ENCODE measurements at regions not wholly inside any gene's neighbourhood (a gene's known extent, or its start where the extent isn't known, plus 50 kb on each side); places are given as distances from the start of the nearest gene placed in this dataset.
"Not testable (repeated sequence)": the region's sequence is repeated elsewhere in the genome, so short reads cannot be mapped to it uniquely, and the experiment has no call there.

DNA sequence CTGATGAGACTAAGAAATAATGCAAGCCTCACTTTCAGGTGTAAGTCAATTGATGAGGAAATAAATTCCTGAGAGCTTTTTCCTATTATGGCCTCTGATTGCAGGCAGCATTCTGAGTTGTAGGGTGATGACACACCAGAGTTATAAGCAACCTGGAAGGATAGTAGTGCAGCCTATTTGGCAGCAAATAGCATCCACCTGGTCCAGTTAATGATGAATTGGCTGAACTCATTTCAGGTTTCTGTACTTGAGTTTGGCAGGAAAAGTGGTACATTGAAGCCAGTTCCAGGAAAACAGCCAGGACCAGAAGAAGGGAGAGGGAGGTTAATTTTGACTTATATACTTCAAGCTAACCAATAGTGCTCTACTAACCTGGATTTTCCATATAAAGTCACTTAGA, 316.8 kb downstream of the NAF1 start:
- Histone ChIP-seq H3K9ac (ENCODE audit: insufficient read length) (no peak overlapping the region), H3K27ac (no peak overlapping the region), H3K36me3 (ENCODE audit: insufficient read depth, low read length) (no peaks in the 10 kb centered on the region), H3K4me3 (no peak overlapping the region), H3K9me3 (ENCODE audit: low read depth, low read length) (no peaks in the 10 kb centered on the region)
- DNase-seq (ENCODE audit: low read depth, low spot score): no peak
- TF ChIP-seq EZH2 (IDR thresholded peaks at IDR 0.05) (no peak), POLR2AphosphoS5 (IDR thresholded peaks at IDR 0.05; ENCODE audit: borderline replicate concordance, low read depth, low read length) (no peak), FOXP2 (optimal IDR thresholded peaks at IDR 0.05; ENCODE audit: control extremely low read depth, extremely low read length, insufficient read depth) (no peak)

DNA sequence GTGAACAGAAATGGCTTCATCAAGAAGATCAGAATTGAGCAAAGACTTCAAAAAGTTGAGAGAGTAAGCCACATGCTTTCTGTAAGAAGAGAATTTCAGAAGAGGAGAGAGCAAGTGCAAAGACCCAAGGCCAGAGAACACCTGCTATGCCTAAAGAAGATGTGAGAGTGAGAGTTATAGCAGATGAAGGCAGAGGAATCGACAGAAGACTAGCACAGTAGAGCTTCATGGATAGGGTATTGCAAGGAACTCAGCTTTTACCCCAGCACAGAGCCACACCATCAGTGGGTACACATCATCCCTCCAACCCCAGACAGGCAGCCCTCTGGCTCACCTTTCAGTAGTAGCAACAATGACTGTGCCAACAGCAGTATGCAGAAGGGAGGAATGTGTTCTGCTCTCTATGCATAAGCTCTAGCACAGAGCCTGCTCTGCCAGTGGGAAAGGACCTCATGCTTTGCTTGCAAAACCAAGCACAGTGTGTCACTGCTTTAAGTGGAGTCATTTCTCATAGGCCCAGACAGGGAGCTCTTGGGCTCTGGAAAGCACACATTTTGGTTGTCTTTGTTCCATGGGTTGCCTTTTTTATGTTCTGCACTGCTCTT, 318.6 kb downstream of the NAF1 start:
- Histone ChIP-seq H3K9ac (ENCODE audit: insufficient read length) (no peak overlapping the region), H3K4me3 (no peak overlapping the region)
- TF ChIP-seq POLR2AphosphoS5 (IDR thresholded peaks at IDR 0.05; ENCODE audit: borderline replicate concordance, low read depth, low read length): no peak
- TF ChIP-seq EZH2 (IDR thresholded peaks at IDR 0.05): no peak
- TF ChIP-seq FOXP2 (optimal IDR thresholded peaks at IDR 0.05; ENCODE audit: control extremely low read depth, extremely low read length, insufficient read depth): no peak

DNA sequence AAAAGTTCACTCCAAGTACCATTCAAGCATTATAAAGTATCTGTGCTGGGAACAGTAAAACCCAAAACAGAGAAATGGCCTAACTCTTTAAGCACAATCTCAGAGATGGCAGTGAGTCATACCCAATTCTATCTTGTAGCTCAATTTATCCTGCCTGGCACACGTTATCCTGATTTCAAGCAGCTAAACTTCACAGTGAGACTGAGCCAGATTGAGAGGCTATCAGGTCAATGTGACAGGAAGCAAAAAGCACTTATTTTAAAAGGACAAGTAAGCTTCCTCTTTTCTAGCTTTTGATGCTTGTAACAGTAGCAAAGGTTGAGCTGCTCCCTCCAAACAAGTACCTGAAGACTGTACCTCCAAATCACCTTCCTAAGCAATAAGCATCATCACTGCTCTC, 324.9 kb downstream of the NAF1 start:
- H3K4me3 ChIP-seq: no peak overlapping the region
- no peak overlapping the region for H3K27ac ChIP-seq
- no peak for DNase-seq (ENCODE audit: low read depth, low spot score)
- TF ChIP-seq POLR2AphosphoS5 (IDR thresholded peaks at IDR 0.05; ENCODE audit: borderline replicate concordance, low read depth, low read length) (no peak), FOXP2 (optimal IDR thresholded peaks at IDR 0.05; ENCODE audit: control extremely low read depth, extremely low read length, insufficient read depth) (no peak), EZH2 (IDR thresholded peaks at IDR 0.05) (no peak)
- H3K9me3 ChIP-seq (ENCODE audit: low read depth, low read length): no peaks in the 10 kb centered on the region
- H3K9ac ChIP-seq (ENCODE audit: insufficient read length): no peak overlapping the region
- no peaks in the 10 kb centered on the region for H3K36me3 ChIP-seq (ENCODE audit: insufficient read depth, low read length)

More for the DNA sequence above, 318.6 kb downstream of the NAF1 start:
- Histone ChIP-seq H3K36me3 (ENCODE audit: insufficient read depth, low read length) (no peaks in the 10 kb centered on the region), H3K9me3 (ENCODE audit: low read depth, low read length) (no peaks in the 10 kb centered on the region), H3K27ac (no peak overlapping the region)
- DNase-seq (ENCODE audit: low read depth, low spot score): no peak

DNA sequence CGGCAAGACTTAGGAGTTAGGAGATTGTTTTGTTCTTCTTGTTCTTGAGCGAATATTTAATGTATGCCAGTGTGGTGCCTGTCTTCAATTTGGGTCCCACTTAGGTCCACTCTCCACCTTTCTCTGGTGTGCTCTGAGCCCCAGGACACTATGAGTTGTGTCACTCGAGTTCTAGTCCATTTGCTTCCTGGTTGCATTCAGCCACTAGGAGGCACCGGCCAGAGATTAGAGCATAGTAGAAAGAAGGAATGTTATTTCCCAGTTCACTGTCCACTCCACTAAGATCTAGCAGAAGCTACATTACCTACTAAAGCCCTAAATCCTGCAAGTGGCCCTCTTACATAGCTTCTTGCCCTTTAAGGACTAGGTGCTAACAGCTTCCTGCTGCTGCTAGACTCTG, 326.9 kb downstream of the NAF1 start:
- H3K9ac ChIP-seq (ENCODE audit: insufficient read length): no peak overlapping the region
- no peak overlapping the region for H3K4me3 ChIP-seq
- no peaks in the 10 kb centered on the region for H3K36me3 ChIP-seq (ENCODE audit: insufficient read depth, low read length)
- TF ChIP-seq EZH2 (IDR thresholded peaks at IDR 0.05) (no peak), POLR2AphosphoS5 (IDR thresholded peaks at IDR 0.05; ENCODE audit: borderline replicate concordance, low read depth, low read length) (no peak), FOXP2 (optimal IDR thresholded peaks at IDR 0.05; ENCODE audit: control extremely low read depth, extremely low read length, insufficient read depth) (no peak)
- no peak overlapping the region for H3K27ac ChIP-seq
- H3K9me3 ChIP-seq (ENCODE audit: low read depth, low read length): no peaks in the 10 kb centered on the region
- no peak for DNase-seq (ENCODE audit: low read depth, low spot score)

DNA sequence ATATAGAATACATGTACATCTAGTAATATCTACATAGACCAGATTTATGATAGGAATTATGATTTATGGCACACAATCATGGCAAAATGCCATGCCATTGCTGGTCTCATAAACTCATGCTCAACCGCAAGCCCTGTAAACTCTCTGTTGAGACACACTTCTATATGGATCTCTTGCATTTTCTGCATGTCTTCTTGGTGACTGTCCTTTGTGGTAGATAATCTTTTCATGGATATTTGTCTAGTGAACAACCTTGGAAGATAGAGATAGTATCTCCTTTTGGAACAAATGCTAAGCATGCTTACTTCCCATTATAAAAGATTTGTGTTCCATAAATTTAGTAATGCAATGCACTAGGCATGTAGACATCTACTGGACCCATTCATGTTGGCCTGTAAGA, 328.0 kb downstream of the NAF1 start:
- Histone ChIP-seq H3K9me3 (ENCODE audit: low read depth, low read length) (no peaks in the 10 kb centered on the region), H3K4me3 (no peak overlapping the region), H3K36me3 (ENCODE audit: insufficient read depth, low read length) (no peaks in the 10 kb centered on the region), H3K27ac (no peak overlapping the region), H3K9ac (ENCODE audit: insufficient read length) (no peak overlapping the region)
- TF ChIP-seq FOXP2 (optimal IDR thresholded peaks at IDR 0.05; ENCODE audit: control extremely low read depth, extremely low read length, insufficient read depth) (no peak), EZH2 (IDR thresholded peaks at IDR 0.05) (no peak), POLR2AphosphoS5 (IDR thresholded peaks at IDR 0.05; ENCODE audit: borderline replicate concordance, low read depth, low read length) (no peak)
- DNase-seq (ENCODE audit: low read depth, low spot score): no peak

DNA sequence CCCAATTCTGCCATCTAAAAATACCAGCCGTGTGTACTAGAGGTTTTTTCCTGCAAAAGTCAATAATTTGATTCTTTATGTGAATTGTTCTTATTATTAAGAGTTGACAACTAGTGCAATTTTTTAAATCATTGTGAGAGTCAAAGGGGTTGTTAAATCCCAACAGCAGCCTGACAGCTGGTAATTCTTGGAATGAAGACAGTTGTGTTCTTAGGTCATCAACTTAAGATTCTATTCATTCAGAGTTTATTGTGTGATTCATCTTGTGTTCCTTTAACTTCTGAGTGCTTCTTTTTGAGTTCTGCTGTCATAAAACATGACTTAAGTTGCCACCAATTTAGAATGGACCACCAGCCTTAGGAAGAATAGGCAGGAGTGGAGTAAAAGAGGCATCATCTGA, 329.0 kb downstream of the NAF1 start:
- Histone ChIP-seq H3K27ac (no peak overlapping the region), H3K9ac (ENCODE audit: insufficient read length) (no peak overlapping the region), H3K36me3 (ENCODE audit: insufficient read depth, low read length) (no peaks in the 10 kb centered on the region), H3K4me3 (no peak overlapping the region), H3K9me3 (ENCODE audit: low read depth, low read length) (no peaks in the 10 kb centered on the region)
- no peak for DNase-seq (ENCODE audit: low read depth, low spot score)
- TF ChIP-seq FOXP2 (optimal IDR thresholded peaks at IDR 0.05; ENCODE audit: control extremely low read depth, extremely low read length, insufficient read depth): no peak
- no peak for TF ChIP-seq POLR2AphosphoS5 (IDR thresholded peaks at IDR 0.05; ENCODE audit: borderline replicate concordance, low read depth, low read length)
- no peak for TF ChIP-seq EZH2 (IDR thresholded peaks at IDR 0.05)

DNA sequence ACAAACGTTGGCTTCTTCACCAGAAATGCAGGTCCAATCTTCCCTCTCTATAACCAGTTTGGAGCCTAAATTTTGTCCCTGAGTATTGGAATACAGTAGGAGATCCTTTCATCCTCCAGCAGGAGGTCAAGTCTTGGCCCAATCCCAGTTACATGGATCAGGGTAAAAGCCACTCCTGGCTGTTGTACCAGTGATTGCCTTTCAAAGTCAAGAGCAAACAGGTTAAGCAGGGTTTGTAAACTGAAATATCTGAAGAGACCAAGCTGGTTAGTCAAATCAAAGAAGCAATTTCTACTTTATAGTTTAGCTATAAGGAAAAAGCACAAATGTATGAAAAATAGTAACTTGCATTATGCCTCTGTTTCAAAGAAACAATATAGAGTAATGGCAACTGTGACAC, 329.4 kb downstream of the NAF1 start:
- Histone ChIP-seq H3K36me3 (ENCODE audit: insufficient read depth, low read length) (no peaks in the 10 kb centered on the region), H3K4me3 (no peak overlapping the region), H3K9ac (ENCODE audit: insufficient read length) (no peak overlapping the region), H3K27ac (no peak overlapping the region), H3K9me3 (ENCODE audit: low read depth, low read length) (no peaks in the 10 kb centered on the region)
- no peak for TF ChIP-seq FOXP2 (optimal IDR thresholded peaks at IDR 0.05; ENCODE audit: control extremely low read depth, extremely low read length, insufficient read depth)
- no peak for TF ChIP-seq POLR2AphosphoS5 (IDR thresholded peaks at IDR 0.05; ENCODE audit: borderline replicate concordance, low read depth, low read length)
- TF ChIP-seq EZH2 (IDR thresholded peaks at IDR 0.05): no peak
- DNase-seq (ENCODE audit: low read depth, low spot score): no peak

DNA sequence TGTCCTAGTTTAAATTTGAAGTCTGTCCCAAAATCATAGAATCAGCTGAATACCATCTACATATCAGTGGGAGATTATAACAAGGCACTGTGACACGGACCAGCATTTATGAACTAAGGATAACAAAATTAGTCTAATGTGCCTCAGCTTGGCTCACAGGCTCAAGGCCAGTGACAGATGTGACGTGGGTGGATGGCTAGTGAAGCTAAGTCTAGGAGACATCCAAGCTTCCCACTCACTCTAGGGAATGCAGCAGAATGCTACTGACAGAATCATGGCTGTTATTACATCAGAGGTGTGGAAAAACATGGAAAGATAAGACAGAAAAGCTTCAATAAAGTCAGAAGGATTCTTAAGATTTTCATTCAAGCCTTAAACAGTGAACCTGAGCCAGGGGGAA, 329.9 kb downstream of the NAF1 start:
- no peaks in the 10 kb centered on the region for H3K9me3 ChIP-seq (ENCODE audit: low read depth, low read length)
- no peak for DNase-seq (ENCODE audit: low read depth, low spot score)
- no peak overlapping the region for H3K9ac ChIP-seq (ENCODE audit: insufficient read length)
- TF ChIP-seq EZH2 (IDR thresholded peaks at IDR 0.05) (no peak), FOXP2 (optimal IDR thresholded peaks at IDR 0.05; ENCODE audit: control extremely low read depth, extremely low read length, insufficient read depth) (no peak), POLR2AphosphoS5 (IDR thresholded peaks at IDR 0.05; ENCODE audit: borderline replicate concordance, low read depth, low read length) (no peak)
- H3K27ac ChIP-seq: no peak overlapping the region
- no peak overlapping the region for H3K4me3 ChIP-seq
- H3K36me3 ChIP-seq (ENCODE audit: insufficient read depth, low read length): no peaks in the 10 kb centered on the region

DNA sequence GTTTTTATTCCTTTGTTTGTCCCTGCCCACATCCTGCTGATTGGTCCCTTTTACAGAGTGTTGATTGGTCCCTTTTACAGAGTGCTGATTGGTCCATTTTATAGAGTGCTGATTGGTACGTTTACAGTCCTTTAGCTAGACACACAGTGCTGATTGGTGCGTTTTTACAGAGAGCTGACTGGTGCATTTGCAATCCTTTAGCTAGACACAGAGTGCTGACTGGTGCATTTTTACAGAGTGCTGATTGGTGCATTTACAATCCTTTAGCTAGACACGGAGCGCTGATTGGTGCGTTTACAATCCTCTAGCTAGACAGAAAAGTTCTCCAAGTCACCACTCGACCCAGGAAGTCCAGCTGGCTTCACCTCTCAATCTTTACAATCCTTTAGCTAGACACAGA, 330.4 kb downstream of the NAF1 start:
- H3K27ac ChIP-seq; H3K4me3 ChIP-seq; H3K9ac ChIP-seq (ENCODE audit: insufficient read length); DNase-seq (ENCODE audit: low read depth, low spot score); H3K9me3 ChIP-seq (ENCODE audit: low read depth, low read length); H3K36me3 ChIP-seq (ENCODE audit: insufficient read depth, low read length): not testable (repeated sequence)

Measured in SK-N-MC (cell line).